ENCODE measurements at regions not wholly inside any gene's neighbourhood (a gene's known extent, or its start where the extent isn't known, plus 50 kb on each side); places are given as distances from the start of the nearest gene placed in this dataset.

GRCh38 chr4:145320294-145320693 lies 139.9 kb upstream of the OTUD4 start:
- H3K4me3 ChIP-seq (ENCODE audit: low read length, poor library complexity, severe bottlenecking): no peak overlapping the region
- H3K9me3 ChIP-seq (ENCODE audit: insufficient read depth, low read depth, low read length): no peaks in the 10 kb centered on the region
- no peak overlapping the region for H3K4me2 ChIP-seq (ENCODE audit: low read depth, low read length, poor library complexity, severe bottlenecking)
- H3K27me3 ChIP-seq (ENCODE audit: insufficient read depth, low read length, poor library complexity, severe bottlenecking): no peaks in the 10 kb centered on the region
- no peaks in the 10 kb centered on the region for H3K9me2 ChIP-seq (replicated peaks; ENCODE audit: low read depth, low read length)
- no peaks in the 10 kb centered on the region for H3F3A ChIP-seq (ENCODE audit: low read depth)
- no peaks in the 10 kb centered on the region for H3K4me1 ChIP-seq (ENCODE audit: insufficient read depth, low read length, poor library complexity, severe bottlenecking)
- TF ChIP-seq EZH2phosphoT487 (IDR thresholded peaks at IDR 0.05; ENCODE audit: borderline replicate concordance): no peak
- TF ChIP-seq, protein P1, sequence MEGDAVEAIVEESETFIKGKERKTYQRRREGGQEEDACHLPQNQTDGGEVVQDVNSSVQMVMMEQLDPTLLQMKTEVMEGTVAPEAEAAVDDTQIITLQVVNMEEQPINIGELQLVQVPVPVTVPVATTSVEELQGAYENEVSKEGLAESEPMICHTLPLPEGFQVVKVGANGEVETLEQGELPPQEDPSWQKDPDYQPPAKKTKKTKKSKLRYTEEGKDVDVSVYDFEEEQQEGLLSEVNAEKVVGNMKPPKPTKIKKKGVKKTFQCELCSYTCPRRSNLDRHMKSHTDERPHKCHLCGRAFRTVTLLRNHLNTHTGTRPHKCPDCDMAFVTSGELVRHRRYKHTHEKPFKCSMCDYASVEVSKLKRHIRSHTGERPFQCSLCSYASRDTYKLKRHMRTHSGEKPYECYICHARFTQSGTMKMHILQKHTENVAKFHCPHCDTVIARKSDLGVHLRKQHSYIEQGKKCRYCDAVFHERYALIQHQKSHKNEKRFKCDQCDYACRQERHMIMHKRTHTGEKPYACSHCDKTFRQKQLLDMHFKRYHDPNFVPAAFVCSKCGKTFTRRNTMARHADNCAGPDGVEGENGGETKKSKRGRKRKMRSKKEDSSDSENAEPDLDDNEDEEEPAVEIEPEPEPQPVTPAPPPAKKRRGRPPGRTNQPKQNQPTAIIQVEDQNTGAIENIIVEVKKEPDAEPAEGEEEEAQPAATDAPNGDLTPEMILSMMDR (conservative IDR thresholded peaks at IDR 0.05; ENCODE audit: low read length): no peak
- no peaks in the 10 kb centered on the region for H3K79me2 ChIP-seq (ENCODE audit: insufficient read depth, low read length)
- H4K20me1 ChIP-seq (ENCODE audit: insufficient read depth, low read length, poor library complexity, severe bottlenecking): no peaks in the 10 kb centered on the region
- no peak overlapping the region for H3K9ac ChIP-seq (ENCODE audit: low read depth, low read length, poor library complexity, severe bottlenecking)
- no peak overlapping the region for H2AFZ ChIP-seq (ENCODE audit: low read length)
- no peaks in the 10 kb centered on the region for H3K36me3 ChIP-seq (ENCODE audit: insufficient read depth, low read length)

- Histone ChIP-seq H3K79me2 (ENCODE audit: insufficient read depth, low read length) (no peaks in the 10 kb centered on the region), H3K9ac (ENCODE audit: low read depth, low read length, poor library complexity, severe bottlenecking) (no peak overlapping the region), H3K4me2 (ENCODE audit: low read depth, low read length, poor library complexity, severe bottlenecking) (no peak overlapping the region), H3K4me3 (ENCODE audit: low read length, poor library complexity, severe bottlenecking) (no peak overlapping the region), H3K4me1 (ENCODE audit: insufficient read depth, low read length, poor library complexity, severe bottlenecking) (no peaks in the 10 kb centered on the region), H4K20me1 (ENCODE audit: insufficient read depth, low read length, poor library complexity, severe bottlenecking) (no peaks in the 10 kb centered on the region), H3K9me2 (replicated peaks; ENCODE audit: low read depth, low read length) (no peaks in the 10 kb centered on the region), H3K9me3 (ENCODE audit: insufficient read depth, low read depth, low read length) (no peaks in the 10 kb centered on the region), H2AFZ (ENCODE audit: low read length) (no peak overlapping the region), H3K36me3 (ENCODE audit: insufficient read depth, low read length) (no peaks in the 10 kb centered on the region), H3F3A (ENCODE audit: low read depth) (no peaks in the 10 kb centered on the region), H3K27me3 (ENCODE audit: insufficient read depth, low read length, poor library complexity, severe bottlenecking) (no peaks in the 10 kb centered on the region)
- TF ChIP-seq, protein P1 (conservative IDR thresholded peaks at IDR 0.05; ENCODE audit: low read length): no peak
- no peak for TF ChIP-seq EZH2phosphoT487 (IDR thresholded peaks at IDR 0.05; ENCODE audit: borderline replicate concordance)
Measured at GRCh38 chr4:145319751-145320150, 139.4 kb upstream of the OTUD4 start.

GRCh38 chr4:145316897-145317574 lies 136.6 kb upstream of the OTUD4 start:
- Histone ChIP-seq H3K79me2 (ENCODE audit: insufficient read depth, low read length) (no peaks in the 10 kb centered on the region), H3K9ac (ENCODE audit: low read depth, low read length, poor library complexity, severe bottlenecking) (no peak overlapping the region), H3K4me1 (ENCODE audit: insufficient read depth, low read length, poor library complexity, severe bottlenecking) (no peaks in the 10 kb centered on the region), H3K4me3 (ENCODE audit: low read length, poor library complexity, severe bottlenecking) (no peak overlapping the region), H3K9me3 (ENCODE audit: insufficient read depth, low read depth, low read length) (no peaks in the 10 kb centered on the region), H3K4me2 (ENCODE audit: low read depth, low read length, poor library complexity, severe bottlenecking) (no peak overlapping the region), H3K9me2 (replicated peaks; ENCODE audit: low read depth, low read length) (no peaks in the 10 kb centered on the region), H3K27me3 (ENCODE audit: insufficient read depth, low read length, poor library complexity, severe bottlenecking) (no peaks in the 10 kb centered on the region), H3F3A (ENCODE audit: low read depth) (no peaks in the 10 kb centered on the region), H2AFZ (ENCODE audit: low read length) (no peak overlapping the region), H3K36me3 (ENCODE audit: insufficient read depth, low read length) (no peaks in the 10 kb centered on the region), H4K20me1 (ENCODE audit: insufficient read depth, low read length, poor library complexity, severe bottlenecking) (no peaks in the 10 kb centered on the region)
- TF ChIP-seq EZH2phosphoT487 (IDR thresholded peaks at IDR 0.05; ENCODE audit: borderline replicate concordance): no peak
- TF ChIP-seq, protein P1 (conservative IDR thresholded peaks at IDR 0.05; ENCODE audit: low read length): no peak
